Rectal smooth muscle tissue (tissue), 1 donor: ENCODE measurements at regions not wholly inside any gene's neighbourhood (a gene's known extent, or its start where the extent isn't known, plus 50 kb on each side); places are given as distances from the start of the nearest gene placed in this dataset.
"Not testable (repeated sequence)": the region's sequence is repeated elsewhere in the genome, so short reads cannot be mapped to it uniquely, and the experiment has no call there.

Experiments used
- H3K27ac ChIP-seq: one replicate; pipeline ENCODE4 v1.7.0; 2013; ENCODE audit warnings: low read depth, low read length, inconsistent platforms
- H3K27me3 ChIP-seq: one replicate; pipeline ENCODE4 v1.7.0; 2013; ENCODE audit warnings: low read length; ENCODE audit not compliant: control insufficient read depth, insufficient read depth
- H3K36me3 ChIP-seq: one replicate; pipeline ENCODE4 v1.7.0; 2013; ENCODE audit warnings: low read length; ENCODE audit not compliant: control insufficient read depth, insufficient read depth
- H3K4me1 ChIP-seq: one replicate; pipeline ENCODE4 v1.7.0; 2013; ENCODE audit warnings: low read length; ENCODE audit not compliant: control insufficient read depth, insufficient read depth
- H3K4me3 ChIP-seq: one replicate; pipeline ENCODE4 v1.7.0; 2013; ENCODE audit warnings: low read length
- H3K9ac ChIP-seq: one replicate; pipeline ENCODE4 v1.7.0; 2013; ENCODE audit warnings: low read length

DNA sequence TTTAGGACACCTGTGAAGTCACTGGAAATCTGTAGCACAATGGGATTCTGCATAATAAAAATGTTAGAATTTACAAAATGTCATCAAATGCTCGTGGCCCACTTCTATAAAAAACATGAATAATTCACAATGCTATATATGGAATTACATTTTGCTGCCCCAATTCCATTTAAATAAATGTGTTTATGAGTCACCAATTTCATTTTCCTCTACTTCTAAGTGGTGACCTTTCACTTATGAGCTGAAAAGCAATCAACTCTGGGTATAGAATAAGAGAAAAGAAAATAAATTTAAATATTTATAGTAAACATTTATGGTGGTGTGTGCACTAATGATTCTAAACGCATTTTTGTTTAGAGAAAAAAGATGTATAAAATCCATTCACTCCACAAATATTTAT, 516.7 kb upstream of the MIR17HG start:
- H3K9ac ChIP-seq: no peak overlapping the region
- H3K4me3 ChIP-seq: no peak overlapping the region
- no peaks in the 10 kb centered on the region for H3K36me3 ChIP-seq
- H3K4me1 ChIP-seq: no peaks in the 10 kb centered on the region
- no peak overlapping the region for H3K27ac ChIP-seq
- H3K27me3 ChIP-seq: no peaks in the 10 kb centered on the region

DNA sequence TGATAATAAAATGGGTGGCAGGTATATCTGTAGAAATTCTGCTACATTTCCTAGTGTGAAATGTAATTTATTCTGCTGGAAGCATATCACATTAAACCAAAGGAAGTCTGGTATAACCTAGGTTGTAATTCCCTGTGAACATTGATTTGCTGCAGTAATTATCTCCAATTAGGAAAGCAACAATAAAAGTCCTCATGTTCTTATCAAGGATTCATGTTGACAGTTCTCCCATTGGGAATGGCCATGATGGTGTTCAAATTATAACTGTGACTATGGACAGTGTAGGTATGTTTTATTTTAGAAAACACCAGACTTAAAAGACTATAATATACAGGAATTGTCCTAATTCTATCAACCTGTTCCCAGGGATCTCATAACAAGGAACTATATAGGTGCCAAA, 513.5 kb upstream of the MIR17HG start:
- Histone ChIP-seq H3K9ac (no peak overlapping the region), H3K4me1 (no peaks in the 10 kb centered on the region), H3K27ac (no peak overlapping the region), H3K27me3 (no peaks in the 10 kb centered on the region), H3K4me3 (no peak overlapping the region), H3K36me3 (no peaks in the 10 kb centered on the region)

DNA sequence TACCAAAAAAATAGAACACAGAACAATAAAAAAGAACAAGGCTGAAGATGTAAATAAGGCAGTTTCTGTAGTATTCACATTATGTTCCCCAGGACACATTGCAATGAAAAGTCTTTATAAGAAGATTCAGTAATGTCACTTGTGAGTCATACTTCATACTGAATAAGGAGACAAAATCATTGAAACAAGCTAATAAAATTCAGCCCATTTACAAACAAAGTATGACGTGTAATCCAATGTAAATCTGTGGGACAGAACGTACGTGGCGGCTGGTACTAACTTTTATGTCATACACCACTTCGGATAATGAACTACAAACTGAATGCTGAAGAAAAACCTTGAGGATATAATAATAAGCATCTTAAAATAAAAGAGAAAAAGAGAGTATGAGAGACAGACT, 512.8 kb upstream of the MIR17HG start:
- no peaks in the 10 kb centered on the region for H3K27me3 ChIP-seq
- H3K36me3 ChIP-seq: no peaks in the 10 kb centered on the region
- no peak overlapping the region for H3K4me3 ChIP-seq
- no peaks in the 10 kb centered on the region for H3K4me1 ChIP-seq
- H3K9ac ChIP-seq: no peak overlapping the region
- no peak overlapping the region for H3K27ac ChIP-seq

GRCh38 chr13:90835826-90836225, 511.7 kb upstream of the MIR17HG start:
- H3K27me3 ChIP-seq: no peaks in the 10 kb centered on the region
- H3K9ac ChIP-seq: no peak overlapping the region
- no peak overlapping the region for H3K4me3 ChIP-seq
- no peaks in the 10 kb centered on the region for H3K36me3 ChIP-seq
- no peaks in the 10 kb centered on the region for H3K4me1 ChIP-seq
- no peak overlapping the region for H3K27ac ChIP-seq

GRCh38 chr13:90838317-90838960, 509.0 kb upstream of the MIR17HG start:
- Histone ChIP-seq H3K4me1 (no peaks in the 10 kb centered on the region), H3K27me3 (no peaks in the 10 kb centered on the region), H3K9ac (no peak overlapping the region), H3K36me3 (no peaks in the 10 kb centered on the region), H3K4me3 (no peak overlapping the region), H3K27ac (no peak overlapping the region)

- no peaks in the 10 kb centered on the region for H3K4me1 ChIP-seq
- H3K27me3 ChIP-seq: no peaks in the 10 kb centered on the region
- no peak overlapping the region for H3K9ac ChIP-seq
- H3K4me3 ChIP-seq: no peak overlapping the region
- no peak overlapping the region for H3K27ac ChIP-seq
- no peaks in the 10 kb centered on the region for H3K36me3 ChIP-seq
Observed at GRCh38 chr13:90839061-90839460, 508.4 kb upstream of the MIR17HG start.

DNA sequence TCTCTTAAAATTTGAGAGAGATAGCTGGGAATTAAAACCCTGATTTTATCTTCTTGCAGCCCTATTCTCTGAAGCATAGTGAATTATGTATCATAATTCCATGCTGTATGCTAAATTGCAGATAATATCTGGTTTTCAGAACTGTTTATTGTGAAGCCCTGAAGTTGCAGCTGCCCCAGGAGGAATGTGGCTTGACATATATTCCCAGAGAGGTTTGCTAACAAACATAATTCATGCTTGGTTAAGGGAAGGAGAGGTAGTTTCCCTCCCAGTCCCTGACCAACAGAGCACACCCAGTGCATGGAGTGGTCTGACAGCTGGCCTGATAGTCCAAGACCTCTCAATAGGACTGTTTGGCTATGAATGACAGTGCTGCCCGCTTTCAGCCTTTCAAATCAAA, 500.6 kb upstream of the MIR17HG start:
- Histone ChIP-seq H3K9ac (no peak overlapping the region), H3K27me3 (no peaks in the 10 kb centered on the region), H3K27ac (no peak overlapping the region), H3K36me3 (no peaks in the 10 kb centered on the region), H3K4me3 (no peak overlapping the region), H3K4me1 (no peaks in the 10 kb centered on the region)

- not testable (repeated sequence) for H3K4me3 ChIP-seq, H3K9ac ChIP-seq, H3K27ac ChIP-seq, H3K36me3 ChIP-seq, H3K4me1 ChIP-seq, H3K27me3 ChIP-seq
Observed at GRCh38 chr13:90853666-90854065, 493.8 kb upstream of the MIR17HG start.

DNA sequence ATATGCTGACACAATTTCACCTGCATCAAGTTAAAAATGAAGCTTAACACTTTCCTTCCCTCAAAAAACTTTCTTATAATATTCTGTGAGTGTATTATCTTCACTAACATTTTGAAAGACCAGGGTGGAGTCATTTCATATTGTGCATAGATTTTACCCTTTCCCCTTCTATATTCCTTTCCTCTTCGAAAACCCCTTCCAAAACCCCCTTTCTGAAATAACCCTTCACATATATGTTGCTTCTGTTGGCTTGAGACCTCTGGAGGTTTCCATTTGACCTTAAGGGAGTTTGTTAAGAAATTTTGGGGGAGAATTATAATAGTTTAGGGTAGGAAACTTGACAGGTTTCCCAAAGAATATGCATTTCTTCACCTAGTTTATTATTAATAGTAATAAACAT, 489.6 kb upstream of the MIR17HG start:
- Histone ChIP-seq H3K36me3 (no peaks in the 10 kb centered on the region), H3K27me3 (no peaks in the 10 kb centered on the region), H3K4me1 (no peaks in the 10 kb centered on the region), H3K9ac (no peak overlapping the region), H3K4me3 (no peak overlapping the region), H3K27ac (no peak overlapping the region)

DNA sequence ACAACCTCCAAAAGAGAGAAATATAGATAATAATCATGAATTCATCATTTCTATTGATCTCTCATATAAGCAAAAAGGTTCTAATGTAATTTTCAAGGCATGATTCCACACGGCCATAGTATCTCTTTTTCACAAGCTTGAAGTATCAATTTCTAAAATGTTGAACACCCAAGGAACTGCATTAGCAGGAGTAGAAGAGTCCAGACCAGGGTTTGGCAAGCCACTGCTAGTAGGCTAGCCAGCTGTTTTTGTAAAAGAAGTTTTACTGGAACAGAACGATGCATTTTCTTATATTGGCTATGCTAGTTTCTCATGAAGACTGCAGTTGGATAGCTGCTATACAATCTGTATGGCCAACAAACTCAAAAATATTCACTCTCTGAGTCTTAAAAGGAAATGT, 481.5 kb upstream of the MIR17HG start:
- Histone ChIP-seq H3K36me3 (no peaks in the 10 kb centered on the region), H3K4me1 (no peaks in the 10 kb centered on the region)

GRCh38 chr13:90867336-90867683, 480.2 kb upstream of the MIR17HG start:
- H3K9ac ChIP-seq: no peak overlapping the region
- no peaks in the 10 kb centered on the region for H3K4me1 ChIP-seq
- H3K36me3 ChIP-seq: no peaks in the 10 kb centered on the region
- no peaks in the 10 kb centered on the region for H3K27me3 ChIP-seq
- no peak overlapping the region for H3K27ac ChIP-seq
- no peak overlapping the region for H3K4me3 ChIP-seq

More for the DNA sequence above, 481.5 kb upstream of the MIR17HG start:
- Histone ChIP-seq H3K27ac (no peak overlapping the region), H3K4me3 (no peak overlapping the region), H3K27me3 (no peaks in the 10 kb centered on the region), H3K9ac (no peak overlapping the region)

- no peaks in the 10 kb centered on the region for H3K27me3 ChIP-seq
- H3K4me3 ChIP-seq: no peak overlapping the region
- no peak overlapping the region for H3K9ac ChIP-seq
- no peaks in the 10 kb centered on the region for H3K4me1 ChIP-seq
- no peak overlapping the region for H3K27ac ChIP-seq
- no peaks in the 10 kb centered on the region for H3K36me3 ChIP-seq
Observed at GRCh38 chr13:90868321-90868920, 479.1 kb upstream of the MIR17HG start.

DNA sequence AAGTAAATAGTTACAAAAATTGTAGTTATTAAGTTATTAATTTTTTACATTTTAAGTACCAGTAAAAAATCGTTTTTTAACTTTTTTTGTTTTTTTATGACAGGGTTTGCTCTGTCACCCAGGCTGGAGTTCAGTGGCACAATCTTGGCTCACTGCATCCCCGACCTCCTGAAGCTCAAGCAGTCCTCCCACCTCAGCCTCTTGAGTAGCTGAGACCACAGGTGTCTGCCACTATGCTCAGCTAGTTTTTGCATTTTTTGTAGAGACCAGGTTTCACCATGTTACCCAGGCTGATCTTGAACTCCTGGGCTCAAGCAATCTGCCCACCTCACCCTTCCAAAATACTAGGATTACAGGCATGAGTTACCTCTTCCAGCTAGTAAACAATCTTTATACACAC, 477.9 kb upstream of the MIR17HG start:
- Histone ChIP-seq H3K36me3 (no peaks in the 10 kb centered on the region), H3K9ac (no peak overlapping the region), H3K4me3 (no peak overlapping the region), H3K27ac (no peak overlapping the region), H3K27me3 (no peaks in the 10 kb centered on the region), H3K4me1 (no peaks in the 10 kb centered on the region)
